Activated naive CD4-positive, alpha-beta T cell treated with anti-CD3 and anti-CD28 coated beads for 36 hours (primary cell): ENCODE measurements at regions not wholly inside any gene's neighbourhood (a gene's known extent, or its start where the extent isn't known, plus 50 kb on each side); places are given as distances from the start of the nearest gene placed in this dataset.

ENCODE experiments used
- CTCF ChIA-PET: fragments of 350-600 bp; sonication (Branson Sonifier 250); formaldehyde crosslinking; loops from one replicate; lab custom pipeline; 2021; ENCODE audit warnings: antibody characterized with exemption; lab: Charles Lee
- DNase-seq: peaks from one replicate; pipeline ENCODE4 v3.0.0-alpha.2; 2020
- H3K27ac Mint-ChIP-seq: one replicate; pipeline ENCODE4 v1.8.0; 2021; ENCODE audit warnings: mild to moderate bottlenecking, mixed read lengths
- H3K27me3 Mint-ChIP-seq: one replicate; pipeline ENCODE4 v1.8.0; 2021; ENCODE audit warnings: low read depth, mixed read lengths
- H3K36me3 Mint-ChIP-seq: one replicate; pipeline ENCODE4 v1.8.0; 2021; ENCODE audit warnings: low read depth, mixed read lengths
- H3K4me1 Mint-ChIP-seq: one replicate; pipeline ENCODE4 v1.8.0; 2021; ENCODE audit warnings: low read depth, mixed read lengths
- H3K4me3 Mint-ChIP-seq: one replicate; pipeline ENCODE4 v1.8.0; 2021; ENCODE audit warnings: mild to moderate bottlenecking, moderate library complexity, mixed read lengths
- H3K9me3 Mint-ChIP-seq: one replicate; pipeline ENCODE4 v1.8.0; 2021; ENCODE audit warnings: mixed read lengths
- intact Hi-C: fragments of 100-400 bp; cut with micrococcal nuclease; formaldehyde crosslinking; loops from one replicate; pipeline ENCODE4 v1.15.1; 2023

- intact Hi-C loops = no loop called here
- H3K4me1 Mint-ChIP-seq = no peaks in the 10 kb centered on the region
- CTCF ChIA-PET = no interaction called here
- H3K4me3 Mint-ChIP-seq = no peak overlapping the region
- DNase-seq = no peak
- no peak overlapping the region for H3K27ac Mint-ChIP-seq
- no peaks in the 10 kb centered on the region for H3K9me3 Mint-ChIP-seq
- H3K27me3 Mint-ChIP-seq = no peaks in the 10 kb centered on the region
- no peaks in the 10 kb centered on the region for H3K36me3 Mint-ChIP-seq
These were observed 220.2 kb downstream of the TGFB2 start for GRCh38 chr1:218565377-218565776.

DNA sequence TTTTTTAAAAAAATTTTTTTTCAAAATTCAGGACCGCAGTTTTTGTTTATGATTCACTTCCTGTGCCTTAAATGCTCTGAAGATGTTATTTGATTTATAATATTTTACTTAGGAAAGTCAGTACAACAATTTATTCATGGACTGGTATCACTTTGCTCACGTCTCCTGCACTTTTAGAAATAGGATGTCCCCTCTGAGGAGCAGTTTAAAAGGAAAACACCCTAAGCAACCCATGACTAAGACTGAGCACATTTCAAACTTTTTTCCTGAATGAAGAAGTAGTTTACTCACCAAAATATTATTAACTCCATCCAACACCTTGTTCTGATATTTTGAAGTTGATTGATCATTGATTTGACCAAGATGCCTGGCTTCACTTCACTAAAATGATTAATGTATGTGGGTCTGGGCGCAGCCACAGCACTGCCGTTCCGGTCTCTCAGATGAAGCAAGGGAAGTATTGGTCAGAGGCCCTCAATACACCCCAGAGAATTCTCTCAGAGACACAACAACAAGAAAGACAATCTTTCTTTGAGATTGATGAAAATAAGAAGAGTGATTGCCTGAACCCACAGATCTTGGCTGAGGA, 223.9 kb downstream of the TGFB2 start:
- Mint-ChIP-seq H3K27me3 (no peaks in the 10 kb centered on the region), H3K27ac (no peak overlapping the region), H3K36me3 (no peaks in the 10 kb centered on the region), H3K4me3 (no peak overlapping the region), H3K4me1 (no peaks in the 10 kb centered on the region), H3K9me3 (no peaks in the 10 kb centered on the region)
- CTCF ChIA-PET = no interaction called here
- intact Hi-C loops = no loop called here
- no peak for DNase-seq

- Mint-ChIP-seq H3K9me3 (no peaks in the 10 kb centered on the region), H3K4me3 (no peak overlapping the region), H3K36me3 (no peaks in the 10 kb centered on the region), H3K27me3 (no peaks in the 10 kb centered on the region), H3K27ac (no peak overlapping the region), H3K4me1 (no peaks in the 10 kb centered on the region)
- no peak for DNase-seq
- intact Hi-C loops = no loop called here
- CTCF ChIA-PET = interaction anchor here (0.6 kb wide), 1 partner anchor 13 kb away, joined by 3 read pairs; no protein-coding TSS in a partner anchor
These were observed 225.3 kb downstream of the TGFB2 start for GRCh38 chr1:218570456-218570855.

DNA sequence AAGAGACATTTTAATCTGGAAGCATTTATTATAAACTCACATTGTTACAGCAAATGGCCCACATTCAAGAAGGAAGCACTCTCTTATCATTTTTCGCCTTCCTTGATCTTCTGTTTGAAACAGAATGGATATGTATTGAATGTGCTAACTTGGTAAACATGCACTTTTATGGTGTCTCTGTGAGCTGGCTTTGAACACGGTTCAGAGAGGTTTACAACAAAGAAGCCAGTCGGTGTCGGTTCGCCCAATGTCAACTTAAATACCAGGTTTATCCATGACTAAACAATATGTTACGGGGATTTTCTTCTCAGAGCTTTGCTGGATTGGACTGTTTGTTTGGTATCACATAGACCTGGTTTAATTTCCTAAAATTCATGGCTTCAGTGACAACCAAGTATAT, 226.4 kb downstream of the TGFB2 start:
- CTCF ChIA-PET = no interaction called here
- Mint-ChIP-seq H3K4me3 (no peak overlapping the region), H3K4me1 (no peaks in the 10 kb centered on the region), H3K27ac (no peak overlapping the region), H3K36me3 (no peaks in the 10 kb centered on the region), H3K9me3 (no peaks in the 10 kb centered on the region), H3K27me3 (no peaks in the 10 kb centered on the region)
- DNase-seq = no peak
- intact Hi-C loops = no loop called here

DNA sequence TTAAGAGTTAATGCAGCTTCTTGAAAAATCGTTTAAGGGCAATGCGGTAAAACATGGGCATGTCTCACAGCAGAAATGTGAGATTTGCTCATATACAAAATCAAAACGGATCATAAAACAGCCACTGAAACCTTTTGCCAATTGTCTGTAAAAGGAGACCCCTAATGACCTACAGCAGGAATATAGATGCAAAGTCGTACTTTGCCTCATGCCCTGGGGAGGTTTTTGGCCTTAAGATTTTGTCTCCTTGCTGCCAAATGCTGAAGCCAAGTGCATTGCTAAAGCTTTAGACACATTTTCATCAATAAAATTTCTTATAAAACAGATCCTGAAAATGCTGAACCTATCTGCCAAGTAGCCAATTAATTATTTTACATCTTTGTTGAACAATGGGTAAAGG, 226.9 kb downstream of the TGFB2 start:
- Mint-ChIP-seq H3K27me3 (no peaks in the 10 kb centered on the region), H3K9me3 (no peaks in the 10 kb centered on the region), H3K4me1 (no peaks in the 10 kb centered on the region), H3K36me3 (no peaks in the 10 kb centered on the region), H3K27ac (no peak overlapping the region), H3K4me3 (no peak overlapping the region)
- intact Hi-C loops = no loop called here
- CTCF ChIA-PET = no interaction called here
- DNase-seq = no peak

DNA sequence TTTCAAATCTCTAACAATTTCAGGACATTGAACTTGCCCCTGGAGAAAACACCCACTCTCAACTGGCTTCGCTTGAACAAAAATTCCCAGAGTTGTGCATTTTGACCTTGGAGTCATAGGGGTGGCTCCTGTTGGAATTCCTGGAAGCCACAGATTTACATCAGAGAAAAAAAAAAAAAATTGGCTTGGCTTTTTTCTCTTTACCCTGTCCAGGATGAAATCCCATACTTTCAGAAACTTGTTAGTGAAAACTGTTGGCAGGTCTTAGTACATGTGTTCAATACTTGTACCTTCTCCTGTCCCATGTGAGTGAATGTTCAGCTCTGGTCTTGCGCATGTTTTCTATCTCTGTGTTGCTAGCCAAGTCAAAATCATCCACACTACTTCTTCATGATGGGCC, 228.8 kb downstream of the TGFB2 start:
- Mint-ChIP-seq H3K27me3 (no peaks in the 10 kb centered on the region), H3K4me1 (no peaks in the 10 kb centered on the region), H3K9me3 (no peaks in the 10 kb centered on the region), H3K36me3 (no peaks in the 10 kb centered on the region), H3K27ac (no peak overlapping the region), H3K4me3 (no peak overlapping the region)
- DNase-seq = no peak
- intact Hi-C loops = no loop called here
- CTCF ChIA-PET = no interaction called here

DNA sequence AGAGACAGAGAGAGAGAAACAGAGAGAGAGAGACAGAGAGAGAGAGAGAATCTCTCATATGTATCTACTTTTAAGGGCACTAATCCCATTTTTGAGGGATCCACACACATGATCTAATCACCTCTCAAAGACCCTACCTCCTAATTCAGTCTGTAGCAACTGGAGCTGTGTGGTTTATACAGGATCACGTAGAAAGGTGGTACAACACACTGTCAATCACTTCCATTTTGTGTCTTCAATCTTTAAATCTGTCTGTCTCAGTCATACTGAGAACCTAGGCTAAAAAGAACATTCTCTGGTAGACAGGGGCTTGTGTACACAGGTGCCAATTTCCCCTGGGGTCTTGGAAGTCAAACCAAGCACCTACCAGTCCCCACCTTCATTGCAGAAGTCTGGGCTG, 229.9 kb downstream of the TGFB2 start:
- Mint-ChIP-seq H3K4me3 (no peak overlapping the region), H3K9me3 (no peaks in the 10 kb centered on the region)
- CTCF ChIA-PET = no interaction called here

GRCh38 chr1:218575856-218576255, 230.7 kb downstream of the TGFB2 start:
- intact Hi-C loops = no loop called here
- no peak for DNase-seq
- no peak overlapping the region for H3K27ac Mint-ChIP-seq
- no peaks in the 10 kb centered on the region for H3K36me3 Mint-ChIP-seq
- no peak overlapping the region for H3K4me3 Mint-ChIP-seq
- H3K9me3 Mint-ChIP-seq = no peaks in the 10 kb centered on the region
- CTCF ChIA-PET = interaction anchor here (0.6 kb wide), 1 partner anchor 185 kb away, joined by 3 read pairs; no protein-coding TSS in a partner anchor
- H3K27me3 Mint-ChIP-seq = no peaks in the 10 kb centered on the region
- no peaks in the 10 kb centered on the region for H3K4me1 Mint-ChIP-seq

More for the DNA sequence above, 229.9 kb downstream of the TGFB2 start:
- no peak for DNase-seq
- H3K27ac Mint-ChIP-seq = no peak overlapping the region
- no peaks in the 10 kb centered on the region for H3K27me3 Mint-ChIP-seq
- no peaks in the 10 kb centered on the region for H3K36me3 Mint-ChIP-seq
- H3K4me1 Mint-ChIP-seq = no peaks in the 10 kb centered on the region
- intact Hi-C loops = no loop called here

- H3K4me1 Mint-ChIP-seq = no peaks in the 10 kb centered on the region
- intact Hi-C loops = no loop called here
- peaks cover 12% of the 10 kb centered on the region for H3K27me3 Mint-ChIP-seq
- no peak for DNase-seq
- H3K36me3 Mint-ChIP-seq = no peaks in the 10 kb centered on the region
- H3K27ac Mint-ChIP-seq = no peak overlapping the region
- CTCF ChIA-PET = no interaction called here
- H3K9me3 Mint-ChIP-seq = peaks cover 8% of the 10 kb centered on the region
- no peak overlapping the region for H3K4me3 Mint-ChIP-seq
These were observed 237.5 kb downstream of the TGFB2 start for GRCh38 chr1:218582646-218583045.

- intact Hi-C loops = no loop called here
- Mint-ChIP-seq H3K27ac (no peak overlapping the region), H3K36me3 (no peaks in the 10 kb centered on the region)
These were observed 239.5 kb downstream of the TGFB2 start for GRCh38 chr1:218584418-218585155.

GRCh38 chr1:218585511-218586184, 240.5 kb downstream of the TGFB2 start:
- CTCF ChIA-PET = no interaction called here
- no peaks in the 10 kb centered on the region for H3K4me1 Mint-ChIP-seq
- H3K4me3 Mint-ChIP-seq = no peak overlapping the region
- no peak overlapping the region for H3K27ac Mint-ChIP-seq
- no peak for DNase-seq
- intact Hi-C loops = no loop called here
- no peaks in the 10 kb centered on the region for H3K36me3 Mint-ChIP-seq
- H3K27me3 Mint-ChIP-seq = peaks cover 18% of the 10 kb centered on the region
- H3K9me3 Mint-ChIP-seq = peaks cover 8% of the 10 kb centered on the region

More at GRCh38 chr1:218584418-218585155, 239.5 kb downstream of the TGFB2 start:
- Mint-ChIP-seq H3K9me3 (peaks cover 8% of the 10 kb centered on the region), H3K27me3 (peaks cover 18% of the 10 kb centered on the region), H3K4me1 (no peaks in the 10 kb centered on the region), H3K4me3 (no peak overlapping the region)
- CTCF ChIA-PET = no interaction called here
- DNase-seq = no peak

- Mint-ChIP-seq H3K9me3 (peaks cover 5% of the 10 kb centered on the region), H3K4me3 (no peak overlapping the region), H3K36me3 (no peaks in the 10 kb centered on the region), H3K4me1 (no peaks in the 10 kb centered on the region), H3K27me3 (peaks cover 18% of the 10 kb centered on the region), H3K27ac (no peak overlapping the region)
- intact Hi-C loops = no loop called here
- DNase-seq = no peak
- CTCF ChIA-PET = no interaction called here
These were observed 242.8 kb downstream of the TGFB2 start for GRCh38 chr1:218587900-218588299.
